Caco-2 (cell line): ENCODE measurements at regions not wholly inside any gene's neighbourhood (a gene's known extent, or its start where the extent isn't known, plus 50 kb on each side); places are given as distances from the start of the nearest gene placed in this dataset.

Experiments used
- BruUV-seq: library from RNA; stranded (reverse); fragments of 400-500 nt; replicated peaks from 2 replicates; lab custom pipeline; 2021; lab: Mats Ljungman, UMichigan
- CTCF ChIA-PET: fragments of 300-600 bp; sonication (Branson Sonifier 250); formaldehyde crosslinking; loops from one replicate; lab custom pipeline; 2022; ENCODE audit warnings: antibody characterized with exemption; lab: Charles Lee
- POLR2A ChIA-PET: fragments of 300-600 bp; sonication (Branson Sonifier 250); formaldehyde crosslinking; loops from one replicate; lab custom pipeline; 2022; ENCODE audit warnings: antibody characterized with exemption; lab: Charles Lee
- DNase-seq, 2 experiments: peaks; one replicate each; pipeline versions ENCODE4 v3.0.0 to v3.0.0-alpha.2; 2020 to 2022
- H3K27me3 ChIP-seq: replicated peaks from 2 replicates; pipeline ENCODE4 v1.6.0; 2011; ENCODE audit warnings: low read length; ENCODE audit not compliant: control insufficient read depth, insufficient read depth
- H3K36me3 ChIP-seq: 2 replicates; pipeline ENCODE4 v1.5.1; 2011; ENCODE audit warnings: low read length; ENCODE audit not compliant: control insufficient read depth, insufficient read depth
- H3K4me1 ChIP-seq: fragments of 250-450 bp; sonication (Bioruptor Pico); 2 replicates; pipeline ENCODE4 v1.5.1; 2020; ENCODE audit warnings: mild to moderate bottlenecking
- H3K4me3 ChIP-seq: 2 replicates; pipeline ENCODE4 v1.5.1; 2011; ENCODE audit warnings: low read depth, mild to moderate bottlenecking, control low read depth, low read length
- H3K9me3 ChIP-seq: fragments of 250-450 bp; sonication (Bioruptor Pico); 2 replicates; pipeline ENCODE4 v1.5.1; 2020; ENCODE audit warnings: mild to moderate bottlenecking, moderate library complexity
- H3K27ac Mint-ChIP-seq: one replicate; pipeline ENCODE4 v1.8.0; 2022; ENCODE audit warnings: mixed read lengths; ENCODE audit not compliant: unreplicated experiment
- H3K27me3 Mint-ChIP-seq: one replicate; pipeline ENCODE4 v1.8.0; 2022; ENCODE audit warnings: mixed read lengths; ENCODE audit not compliant: insufficient read depth, unreplicated experiment
- H3K36me3 Mint-ChIP-seq: one replicate; pipeline ENCODE4 v1.8.0; 2022; ENCODE audit warnings: mild to moderate bottlenecking, mixed read lengths; ENCODE audit not compliant: insufficient read depth, unreplicated experiment
- H3K4me1 Mint-ChIP-seq: one replicate; pipeline ENCODE4 v1.8.0; 2022; ENCODE audit warnings: low read depth, mixed read lengths; ENCODE audit not compliant: unreplicated experiment
- H3K4me3 Mint-ChIP-seq: one replicate; pipeline ENCODE4 v1.8.0; 2022; ENCODE audit warnings: mild to moderate bottlenecking, moderate library complexity, mixed read lengths; ENCODE audit not compliant: unreplicated experiment
- H3K9me3 Mint-ChIP-seq: one replicate; pipeline ENCODE4 v1.8.0; 2022; ENCODE audit warnings: mixed read lengths; ENCODE audit not compliant: unreplicated experiment
- CTCF ChIP-seq, 2 experiments: fragments of 200-600 bp in 1 of 2; IDR thresholded peaks; 1 replicate in 1 of 2; 2 replicates in 1 of 2; pipeline versions ENCODE4 v1.5.1 to v1.8.0; 2011 to 2022; ENCODE audit warnings: antibody characterized with exemption in 1 of 2, control low read depth in 1 of 2, inconsistent platforms in 1 of 2, low read depth in 1 of 2, low read length in 1 of 2, mild to moderate bottlenecking in 1 of 2, moderate library complexity in 1 of 2; ENCODE audit not compliant: insufficient read depth in 1 of 2, severe bottlenecking in 1 of 2, unreplicated experiment in 1 of 2
- intact Hi-C: fragments of 100-400 bp; cut with micrococcal nuclease; formaldehyde crosslinking; loops from one replicate; pipeline ENCODE4 v1.10.0; 2022; ENCODE audit not compliant: unreplicated experiment

GRCh38 chr6:133001040-133001565 lies 186.7 kb downstream of the RPS12 start:
- Mint-ChIP-seq H3K4me3 (no peak overlapping the region), H3K27me3 (no peaks in the 10 kb centered on the region), H3K9me3 (no peaks in the 10 kb centered on the region), H3K27ac (no peak overlapping the region), H3K4me1 (no peaks in the 10 kb centered on the region), H3K36me3 (no peaks in the 10 kb centered on the region)
- Histone ChIP-seq H3K27me3 (no peaks in the 10 kb centered on the region), H3K36me3 (no peaks in the 10 kb centered on the region), H3K4me3 (no peak overlapping the region), H3K9me3 (no peaks in the 10 kb centered on the region), H3K4me1 (no peaks in the 10 kb centered on the region)
- no peak for DNase-seq
- no TSS peak for BruUV-seq
- ChIA-PET CTCF (no interaction called here), POLR2A (no interaction called here)
- TF ChIP-seq CTCF (IDR thresholded peaks at IDR 0.05; ENCODE audit: insufficient read depth in 1 of 2, low read depth in 1 of 2, low read length in 1 of 2, severe bottlenecking in 1 of 2, unreplicated experiment in 1 of 2): no peak
- intact Hi-C loops: no loop called here

DNA sequence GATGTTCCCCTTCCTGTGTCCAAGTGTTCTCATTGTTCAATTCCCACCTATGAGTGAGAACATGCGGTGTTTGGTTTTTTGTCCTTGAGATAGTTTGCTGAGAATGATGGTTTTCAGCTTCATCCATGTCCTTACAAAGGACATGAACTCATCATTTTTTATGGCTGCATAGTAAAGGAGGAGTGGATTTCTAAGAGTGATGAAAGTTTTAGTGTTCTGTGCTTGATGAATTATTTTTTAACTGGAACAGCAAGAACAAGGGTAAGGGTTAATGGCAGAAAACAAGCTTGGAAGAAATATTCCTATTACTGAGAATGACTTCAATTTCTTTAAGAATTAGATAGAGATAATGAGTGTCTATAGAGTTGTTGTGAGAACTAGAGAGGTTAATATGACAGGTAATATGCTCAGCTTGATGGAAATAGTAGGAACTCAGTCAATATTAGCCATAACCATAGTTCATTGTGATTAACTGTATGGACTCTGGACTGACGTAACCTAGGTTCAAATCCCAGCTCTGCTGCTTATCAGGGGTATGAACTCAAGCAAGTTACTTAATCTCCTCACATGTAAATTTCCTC lies 190.0 kb downstream of the RPS12 start:
- intact Hi-C loops: no loop called here
- POLR2A ChIA-PET: no interaction called here
- Mint-ChIP-seq H3K4me1 (no peaks in the 10 kb centered on the region), H3K9me3 (no peaks in the 10 kb centered on the region), H3K4me3 (no peak overlapping the region), H3K27ac (no peak overlapping the region), H3K36me3 (no peaks in the 10 kb centered on the region), H3K27me3 (peaks cover 4% of the 10 kb centered on the region)
- BruUV-seq: no TSS peak
- no peaks in the 10 kb centered on the region for H3K27me3 ChIP-seq
- H3K9me3 ChIP-seq: no peaks in the 10 kb centered on the region
- TF ChIP-seq CTCF (IDR thresholded peaks at IDR 0.05; ENCODE audit: insufficient read depth in 1 of 2, low read depth in 1 of 2, low read length in 1 of 2, severe bottlenecking in 1 of 2, unreplicated experiment in 1 of 2): no peak
- DNase-seq: no peak
- CTCF ChIA-PET: no interaction called here
- no peaks in the 10 kb centered on the region for H3K36me3 ChIP-seq
- no peak overlapping the region for H3K4me3 ChIP-seq
- no peaks in the 10 kb centered on the region for H3K4me1 ChIP-seq

DNA sequence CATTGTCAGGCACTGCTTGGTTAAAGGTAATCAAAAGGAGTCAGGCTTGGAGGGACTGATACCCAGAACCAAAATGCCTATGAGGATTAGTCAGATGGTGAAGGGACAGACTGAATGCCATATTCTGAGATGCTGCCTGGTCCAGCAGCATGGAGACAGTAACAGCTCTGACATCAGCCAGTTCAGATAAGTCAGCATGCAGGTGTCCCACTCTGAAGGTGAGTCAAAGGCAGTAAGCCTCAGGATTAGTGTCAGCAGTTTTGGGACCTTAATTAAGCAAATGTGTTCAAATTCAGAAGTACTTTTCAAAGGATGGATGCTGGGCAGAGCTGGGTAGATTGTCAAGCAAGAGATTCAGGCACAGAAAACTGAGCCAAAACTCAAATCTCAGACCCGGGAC lies 198.4 kb downstream of the RPS12 start:
- Mint-ChIP-seq H3K36me3 (no peaks in the 10 kb centered on the region), H3K4me3 (no peak overlapping the region), H3K4me1 (no peaks in the 10 kb centered on the region), H3K9me3 (no peaks in the 10 kb centered on the region), H3K27me3 (peaks cover 5% of the 10 kb centered on the region), H3K27ac (no peak overlapping the region)
- CTCF ChIA-PET: no interaction called here
- BruUV-seq: no TSS peak
- DNase-seq: no peak
- H3K4me3 ChIP-seq: no peak overlapping the region
- no peaks in the 10 kb centered on the region for H3K27me3 ChIP-seq
- intact Hi-C loops: no loop called here
- no peaks in the 10 kb centered on the region for H3K4me1 ChIP-seq
- no peaks in the 10 kb centered on the region for H3K36me3 ChIP-seq
- TF ChIP-seq CTCF (IDR thresholded peaks at IDR 0.05; ENCODE audit: insufficient read depth in 1 of 2, low read depth in 1 of 2, low read length in 1 of 2, severe bottlenecking in 1 of 2, unreplicated experiment in 1 of 2): no peak
- POLR2A ChIA-PET: no interaction called here
- no peaks in the 10 kb centered on the region for H3K9me3 ChIP-seq
